Common myeloid progenitor, CD34-positive (primary cell): ENCODE measurements at regions not wholly inside any gene's neighbourhood (a gene's known extent, or its start where the extent isn't known, plus 50 kb on each side); places are given as distances from the start of the nearest gene placed in this dataset.

ENCODE experiments used
- CTCF ChIA-PET: fragments of 350-600 bp; sonication (Branson Sonifier 250); formaldehyde crosslinking; loops from one replicate; lab custom pipeline; 2021; ENCODE audit warnings: antibody characterized with exemption; lab: Charles Lee
- POLR2A ChIA-PET: fragments of 350-600 bp; sonication (Branson Sonifier 250); formaldehyde crosslinking; loops from one replicate; lab custom pipeline; 2021; ENCODE audit warnings: antibody characterized with exemption; lab: Charles Lee
- DNase-seq, 3 donors: peaks; one replicate each; pipeline versions ENCODE4 v3.0.0 to v3.0.0-alpha.2; 2013
- H3K27ac ChIP-seq, 2 experiments: 1 replicate in 1 of 2; 2 replicates in 1 of 2; pipeline ENCODE4 v1.7.0; 2013; ENCODE audit warnings: inconsistent platforms in 2 of 2, low read length in 2 of 2, mild to moderate bottlenecking in 2 of 2, low read depth in 1 of 2, moderate library complexity in 1 of 2; ENCODE audit not compliant: severe bottlenecking in 2 of 2, insufficient read depth in 1 of 2, poor library complexity in 1 of 2
- H3K27me3 ChIP-seq, 5 experiments: replicated peaks in 2 of 5; 1 replicate in 3 of 5; 2 replicates in 2 of 5; pipeline versions ENCODE4 v1.6.1 to v1.7.0; 2013; ENCODE audit warnings: low read length in 4 of 5, mild to moderate bottlenecking in 2 of 5, moderate library complexity in 2 of 5, inconsistent platforms in 1 of 5; ENCODE audit not compliant: insufficient read depth in 5 of 5, control insufficient read depth in 4 of 5
- H3K36me3 ChIP-seq, 4 experiments: 1 replicate in 2 of 4; 2 replicates in 2 of 4; pipeline versions ENCODE4 v1.6.1 to v1.7.0; 2013; ENCODE audit warnings: low read length in 3 of 4, control low read depth in 1 of 4, mild to moderate bottlenecking in 1 of 4; ENCODE audit not compliant: control insufficient read depth in 4 of 4, insufficient read depth in 4 of 4
- H3K4me1 ChIP-seq, 4 experiments: 1 replicate in 3 of 4; 2 replicates in 1 of 4; pipeline versions ENCODE4 v1.6.1 to v1.7.1; 2013; ENCODE audit warnings: low read length in 3 of 4, mild to moderate bottlenecking in 3 of 4, control low read depth in 1 of 4, inconsistent platforms in 1 of 4, moderate library complexity in 1 of 4; ENCODE audit not compliant: control insufficient read depth in 4 of 4, insufficient read depth in 4 of 4; ENCODE audit errors: control extremely low read depth in 1 of 4
- H3K4me3 ChIP-seq, 7 experiments: 1 replicate in 4 of 7; 2 replicates in 3 of 7; pipeline versions ENCODE4 v1.5.1 to v1.7.0; 2013; ENCODE audit warnings: mild to moderate bottlenecking in 7 of 7, low read length in 6 of 7, moderate library complexity in 6 of 7, inconsistent platforms in 2 of 7, low read depth in 2 of 7, control low read depth in 1 of 7; ENCODE audit not compliant: insufficient read depth in 4 of 7, control insufficient read depth in 1 of 7; ENCODE audit errors: extremely low read depth in 1 of 7
- H3K9me3 ChIP-seq, 5 experiments: 1 replicate in 4 of 5; 2 replicates in 1 of 5; pipeline versions ENCODE4 v1.6.1 to v1.7.1; 2013; ENCODE audit warnings: low read length in 4 of 5, mild to moderate bottlenecking in 2 of 5, inconsistent platforms in 1 of 5, low read depth in 1 of 5, moderate library complexity in 1 of 5; ENCODE audit not compliant: control insufficient read depth in 4 of 5, insufficient read depth in 2 of 5; ENCODE audit errors: control extremely low read depth in 1 of 5
- WGBS: methylation state at CpG from one replicate; pipeline ENCODE4 v1.1.5; 2013; ENCODE audit not compliant: insufficient coverage; 5-methylcytosine and 5-hydroxymethylcytosine counted together

DNA sequence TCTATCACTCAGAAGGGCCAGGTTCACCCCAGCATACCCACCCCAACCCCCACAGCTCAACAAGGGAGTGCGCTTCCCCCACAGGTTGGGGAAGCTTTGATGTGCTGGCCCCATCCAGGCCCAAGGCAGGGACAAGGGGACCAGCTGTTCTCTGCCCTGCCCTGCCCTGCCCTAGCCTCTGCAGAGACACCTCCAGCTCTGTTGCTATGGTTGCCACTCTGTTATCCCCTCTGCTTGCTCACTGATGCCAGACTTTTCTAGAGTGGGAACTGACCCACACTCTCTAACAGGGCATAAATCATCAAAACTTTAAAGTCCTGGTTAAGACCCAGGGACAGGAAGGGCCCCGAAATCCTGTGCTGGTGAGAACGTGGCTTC, 50.4 kb upstream of the ENPP7 start:
- no peak for DNase-seq

DNA sequence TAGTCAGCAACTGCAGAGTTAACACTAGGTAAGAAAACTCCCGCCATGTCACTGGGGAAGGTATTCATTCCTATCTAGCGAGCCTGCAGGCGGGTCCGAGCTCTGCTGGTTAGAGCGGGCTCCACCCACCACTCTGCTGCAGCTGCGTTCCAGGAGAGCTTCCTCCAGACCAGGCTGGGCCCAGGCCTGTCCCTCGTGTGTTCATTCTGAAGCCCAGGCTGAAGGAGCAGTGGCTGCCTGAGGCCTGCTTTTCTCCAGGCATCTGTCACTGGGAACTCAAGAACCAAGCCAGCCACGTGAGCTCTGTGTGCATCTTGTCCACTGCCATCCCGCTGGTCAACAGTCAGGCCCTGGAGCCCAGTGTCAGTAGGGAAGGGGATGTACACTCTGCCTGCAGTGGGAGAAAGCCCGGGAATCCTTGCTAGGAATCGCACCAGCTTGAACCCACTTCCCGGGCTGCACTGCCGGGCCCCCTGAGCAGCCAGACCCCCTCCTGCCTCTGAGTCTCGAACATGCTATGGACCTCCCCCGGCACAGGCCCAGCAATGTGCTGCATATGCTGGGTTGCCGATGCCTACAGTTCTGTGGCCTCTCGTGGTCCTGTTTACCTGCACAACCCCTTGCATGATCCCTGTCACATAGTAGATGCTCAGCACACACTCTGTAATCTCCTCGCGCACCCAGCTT, 51.0 kb upstream of the ENPP7 start:
- H3K4me3 ChIP-seq, result no peak overlapping the region
- H3K4me1 ChIP-seq, result no peaks in the 10 kb centered on the region
- H3K36me3 ChIP-seq, result no peaks in the 10 kb centered on the region
- H3K27ac ChIP-seq, result no peak overlapping the region
- DNase-seq, result no peak
- 93% methylated on average over 19 of the region's 19 CpGs for WGBS
- CTCF ChIA-PET, result no interaction called here
- peaks cover 1 to 36% (median 2%) of the 10 kb centered on the region in 5 experiments for H3K27me3 ChIP-seq
- POLR2A ChIA-PET, result no interaction called here
- no peaks in the 10 kb centered on the region for H3K9me3 ChIP-seq

More for the DNA sequence above, 50.4 kb upstream of the ENPP7 start:
- ChIA-PET CTCF (no interaction called here), POLR2A (no interaction called here)
- no peaks in the 10 kb centered on the region for H3K36me3 ChIP-seq
- no peak overlapping the region for H3K4me3 ChIP-seq
- 28% methylated on average over 2 of the region's 3 CpGs for WGBS
- peaks cover 2 to 36% (median 5%) of the 10 kb centered on the region in 5 experiments for H3K27me3 ChIP-seq
- no peaks in the 10 kb centered on the region for H3K9me3 ChIP-seq
- H3K4me1 ChIP-seq, result no peaks in the 10 kb centered on the region
- H3K27ac ChIP-seq, result no peak overlapping the region

DNA sequence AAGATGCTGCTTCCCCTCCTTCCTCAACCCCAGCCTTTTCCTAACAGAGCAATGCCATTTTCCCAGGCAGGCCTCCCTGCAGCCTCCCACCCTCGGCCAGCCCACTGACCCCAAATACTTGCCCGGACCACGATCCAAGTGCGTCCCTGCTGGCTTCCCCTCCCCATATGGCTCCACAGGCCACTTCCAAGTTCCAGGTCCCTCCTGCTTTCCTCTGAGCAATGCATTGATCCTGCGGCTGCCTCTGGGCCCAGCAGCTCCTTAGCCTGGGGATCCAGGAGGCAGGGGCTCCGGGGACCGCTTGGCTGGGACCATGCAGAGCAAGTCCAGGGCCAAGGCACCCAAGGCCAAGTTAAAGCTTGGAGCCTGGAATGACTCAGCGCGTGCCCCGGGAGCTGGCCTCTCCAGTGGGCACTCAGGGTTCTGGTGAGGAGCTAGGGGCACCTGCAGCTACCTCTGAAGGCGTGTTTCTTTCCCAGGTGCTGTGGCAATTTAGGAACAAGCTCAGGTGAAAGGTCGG, 51.9 kb upstream of the ENPP7 start:
- no peaks in the 10 kb centered on the region for H3K36me3 ChIP-seq
- H3K4me3 ChIP-seq, result no peak overlapping the region
- no peak for DNase-seq
- peaks cover 0 to 36% (median 5%) of the 10 kb centered on the region in 5 experiments for H3K27me3 ChIP-seq
- H3K9me3 ChIP-seq, result peaks cover 0 to 9% (median 7%) of the 10 kb centered on the region in 5 experiments
- H3K4me1 ChIP-seq, result no peaks in the 10 kb centered on the region
- H3K27ac ChIP-seq, result no peak overlapping the region
- ChIA-PET CTCF (no interaction called here), POLR2A (no interaction called here)
- WGBS, result 64% methylated on average over 8 of the region's 12 CpGs

DNA sequence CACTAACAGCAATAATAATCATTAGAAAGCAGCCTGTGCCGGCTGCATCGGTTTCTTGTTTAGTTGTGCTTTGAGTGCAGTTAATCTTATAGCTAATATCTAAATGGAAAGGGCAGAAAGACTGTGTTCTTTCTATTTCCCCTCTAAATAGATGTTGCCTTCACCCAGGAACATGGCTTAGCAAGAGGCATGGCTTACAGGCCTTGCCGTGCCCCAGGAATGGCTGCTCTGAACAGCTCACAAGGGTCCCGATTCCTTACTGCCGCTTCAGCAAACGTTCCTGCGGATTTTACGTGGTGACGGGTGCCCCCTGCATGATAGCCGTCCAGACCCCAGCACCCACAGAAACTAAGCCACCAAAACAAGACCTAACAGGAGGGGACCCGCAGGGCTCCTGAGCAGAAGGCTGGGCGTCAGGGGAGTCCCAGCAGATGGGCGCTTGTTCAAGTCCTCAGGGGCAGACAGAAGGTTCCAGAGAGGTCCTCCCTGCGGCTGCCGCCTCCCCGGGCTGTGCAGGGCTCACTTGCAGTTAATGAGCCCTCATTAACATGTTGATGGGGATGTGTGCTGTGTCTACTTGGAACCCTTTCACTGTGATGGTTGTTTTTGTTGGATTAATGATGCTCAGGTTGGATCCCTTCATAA, 52.5 kb upstream of the ENPP7 start:
- Histone ChIP-seq H3K4me3 (no peak overlapping the region), H3K36me3 (no peaks in the 10 kb centered on the region), H3K27ac (no peak overlapping the region), H3K27me3 (peaks cover 0 to 35% (median 5%) of the 10 kb centered on the region in 5 experiments), H3K9me3 (peaks cover 0 to 15% (median 12%) of the 10 kb centered on the region in 5 experiments), H3K4me1 (no peaks in the 10 kb centered on the region)
- 80% methylated on average over 8 of the region's 16 CpGs for WGBS
- ChIA-PET CTCF (no interaction called here), POLR2A (no interaction called here)
- DNase-seq, result no peak

DNA sequence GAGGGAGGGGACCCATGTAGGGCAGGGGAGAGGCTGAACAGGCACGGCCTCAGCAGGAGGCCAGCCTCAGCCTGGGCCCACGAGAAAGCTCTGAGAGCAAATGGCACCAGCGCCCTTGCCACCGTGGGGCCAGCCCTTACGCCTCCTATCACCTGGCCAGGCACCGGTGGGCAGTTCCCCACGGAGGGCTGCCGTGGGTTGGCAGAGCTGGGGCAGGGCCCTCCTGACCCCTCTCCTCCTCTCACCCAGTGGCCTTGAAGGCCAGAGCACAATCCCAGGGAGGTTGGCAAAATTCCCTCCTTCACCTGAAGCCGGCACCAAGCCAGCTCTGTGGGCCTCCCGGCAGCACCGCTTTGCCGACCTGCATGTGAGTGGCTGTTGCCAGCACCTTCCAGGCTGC, 53.1 kb upstream of the ENPP7 start:
- H3K36me3 ChIP-seq, result no peaks in the 10 kb centered on the region
- DNase-seq, result no peak
- ChIA-PET POLR2A (no interaction called here), CTCF (no interaction called here)
- H3K27me3 ChIP-seq, result peaks cover 0 to 40% (median 8%) of the 10 kb centered on the region in 5 experiments
- H3K4me1 ChIP-seq, result no peaks in the 10 kb centered on the region
- peaks cover 0 to 17% (median 16%) of the 10 kb centered on the region in 5 experiments for H3K9me3 ChIP-seq
- no peak overlapping the region for H3K27ac ChIP-seq
- H3K4me3 ChIP-seq, result no peak overlapping the region
- 81% methylated on average over 12 of the region's 12 CpGs for WGBS

DNA sequence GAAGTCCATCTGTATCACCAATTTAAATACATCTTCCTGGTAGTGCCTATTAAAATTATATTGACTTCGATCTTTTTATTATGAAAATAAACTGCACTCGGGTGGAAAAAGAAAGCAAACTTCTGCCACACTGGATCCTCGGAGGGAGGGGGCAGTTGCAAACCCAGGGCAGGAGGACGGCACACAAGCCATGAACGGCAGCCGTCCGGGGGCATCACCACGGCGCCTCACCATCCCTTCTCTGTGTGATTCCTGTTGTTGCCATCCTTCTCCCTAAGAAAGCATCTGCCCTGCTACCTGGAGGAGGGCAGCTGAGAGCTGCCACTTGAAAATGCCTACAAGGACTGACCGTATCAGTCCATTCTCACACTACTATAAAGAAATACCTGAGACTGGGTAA, 53.9 kb upstream of the ENPP7 start:
- H3K9me3 ChIP-seq, result peaks cover 0 to 22% (median 16%) of the 10 kb centered on the region in 5 experiments
- no peak overlapping the region for H3K4me3 ChIP-seq
- ChIA-PET POLR2A (no interaction called here), CTCF (no interaction called here)
- peaks cover 0 to 38% (median 10%) of the 10 kb centered on the region in 5 experiments for H3K27me3 ChIP-seq
- 77% methylated on average over 8 of the region's 10 CpGs for WGBS
- H3K4me1 ChIP-seq, result no peaks in the 10 kb centered on the region
- DNase-seq, result no peak
- H3K27ac ChIP-seq, result no peak overlapping the region
- H3K36me3 ChIP-seq, result no peaks in the 10 kb centered on the region

DNA sequence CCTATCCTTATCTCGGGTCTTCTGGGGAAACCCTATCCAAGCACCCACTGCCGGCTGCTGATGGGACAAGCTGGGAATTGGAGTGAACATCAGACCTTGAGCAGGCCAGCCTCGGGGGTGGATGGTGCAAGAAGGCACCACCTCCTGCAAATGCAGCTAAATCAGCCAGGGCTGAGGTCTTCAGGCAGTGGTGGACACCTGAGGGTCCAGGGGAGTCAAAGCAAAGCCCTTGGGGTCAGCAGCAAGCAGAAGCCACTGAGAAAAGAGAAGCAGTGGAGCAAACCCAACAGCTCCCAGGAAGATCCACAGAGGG, 55.4 kb upstream of the ENPP7 start:
- no peak overlapping the region for H3K4me3 ChIP-seq
- no peaks in the 10 kb centered on the region for H3K36me3 ChIP-seq
- ChIA-PET POLR2A (no interaction called here), CTCF (no interaction called here)
- H3K27ac ChIP-seq, result no peak overlapping the region
- H3K4me1 ChIP-seq, result no peaks in the 10 kb centered on the region
- H3K9me3 ChIP-seq, result peaks cover 0 to 22% (median 16%) of the 10 kb centered on the region in 5 experiments
- no peak for DNase-seq
- H3K27me3 ChIP-seq, result peaks cover 0 to 44% (median 10%) of the 10 kb centered on the region in 5 experiments
- WGBS, result 83% methylated on average over 3 of the region's 3 CpGs
